ENCODE measurements at regions not wholly inside any gene's neighbourhood (a gene's known extent, or its start where the extent isn't known, plus 50 kb on each side); places are given as distances from the start of the nearest gene placed in this dataset.

- TF ChIP-seq TCF12 (IDR thresholded peaks at IDR 0.05; ENCODE audit: low read depth) (no peak), YY1 (IDR thresholded peaks at IDR 0.05; ENCODE audit: low read depth) (no peak), EGR1 (IDR thresholded peaks at IDR 0.05) (no peak), RAD21 (IDR thresholded peaks at IDR 0.05; ENCODE audit: low read depth) (no peak), REST (IDR thresholded peaks at IDR 0.05; ENCODE audit: low read depth) (no peak), EP300 (IDR thresholded peaks at IDR 0.05; ENCODE audit: borderline replicate concordance) (no peak), CREB1 (IDR thresholded peaks at IDR 0.05; ENCODE audit: low read depth) (no peak), TAF1 (IDR thresholded peaks at IDR 0.05; ENCODE audit: low read depth) (no peak), MAX (IDR thresholded peaks at IDR 0.05) (no peak), TEAD4 (IDR thresholded peaks at IDR 0.05) (no peak), USF1 (IDR thresholded peaks at IDR 0.05) (no peak), FOXM1 (IDR thresholded peaks at IDR 0.05; ENCODE audit: borderline replicate concordance, low read depth) (no peak), CEBPB (IDR thresholded peaks at IDR 0.05) (no peak), NFIC (IDR thresholded peaks at IDR 0.05) (no peak), ZBTB7A (IDR thresholded peaks at IDR 0.05; ENCODE audit: low read depth) (no peak)
Observed at GRCh38 chr3:147744967-147745366, 335.8 kb downstream of the ZIC1 start.

- TF ChIP-seq NFIC (IDR thresholded peaks at IDR 0.05): no peak
Observed at GRCh38 chr3:147755310-147755709, 346.1 kb downstream of the ZIC1 start.

GRCh38 chr3:147756476-147756875 is 347.3 kb downstream of the ZIC1 start:
- no peak for TF ChIP-seq TAF1 (IDR thresholded peaks at IDR 0.05; ENCODE audit: low read depth)
- no peak for TF ChIP-seq FOXM1 (IDR thresholded peaks at IDR 0.05; ENCODE audit: borderline replicate concordance, low read depth)
- no peak for TF ChIP-seq TCF12 (IDR thresholded peaks at IDR 0.05; ENCODE audit: low read depth)
- TF ChIP-seq YY1 (IDR thresholded peaks at IDR 0.05; ENCODE audit: low read depth): no peak
- no peak for TF ChIP-seq NFIC (IDR thresholded peaks at IDR 0.05)
- no peak for TF ChIP-seq ZBTB7A (IDR thresholded peaks at IDR 0.05; ENCODE audit: low read depth)
- no peak for TF ChIP-seq MAX (IDR thresholded peaks at IDR 0.05)
- no peak for TF ChIP-seq TEAD4 (IDR thresholded peaks at IDR 0.05)
- TF ChIP-seq RAD21 (IDR thresholded peaks at IDR 0.05; ENCODE audit: low read depth): no peak
- no peak for TF ChIP-seq CEBPB (IDR thresholded peaks at IDR 0.05)
- TF ChIP-seq EP300 (IDR thresholded peaks at IDR 0.05; ENCODE audit: borderline replicate concordance): no peak
- TF ChIP-seq USF1 (IDR thresholded peaks at IDR 0.05): no peak
- no peak for TF ChIP-seq CREB1 (IDR thresholded peaks at IDR 0.05; ENCODE audit: low read depth)
- TF ChIP-seq EGR1 (IDR thresholded peaks at IDR 0.05): no peak

GRCh38 chr3:147757866-147758265 is 348.7 kb downstream of the ZIC1 start:
- TF ChIP-seq RAD21 (IDR thresholded peaks at IDR 0.05; ENCODE audit: low read depth) (no peak), TAF1 (IDR thresholded peaks at IDR 0.05; ENCODE audit: low read depth) (no peak), MAX (IDR thresholded peaks at IDR 0.05) (no peak), FOXM1 (IDR thresholded peaks at IDR 0.05; ENCODE audit: borderline replicate concordance, low read depth) (no peak), TCF12 (IDR thresholded peaks at IDR 0.05; ENCODE audit: low read depth) (no peak), YY1 (IDR thresholded peaks at IDR 0.05; ENCODE audit: low read depth) (no peak), USF1 (IDR thresholded peaks at IDR 0.05) (no peak)

- TF ChIP-seq MAX (IDR thresholded peaks at IDR 0.05): no peak
- TF ChIP-seq EP300 (IDR thresholded peaks at IDR 0.05; ENCODE audit: borderline replicate concordance): no peak
- no peak for TF ChIP-seq ZBTB7A (IDR thresholded peaks at IDR 0.05; ENCODE audit: low read depth)
- TF ChIP-seq NFIC (IDR thresholded peaks at IDR 0.05): no peak
Observed at GRCh38 chr3:147758771-147759170, 349.6 kb downstream of the ZIC1 start.

GRCh38 chr3:147760085-147760484 is 350.9 kb downstream of the ZIC1 start:
- TF ChIP-seq EP300 (IDR thresholded peaks at IDR 0.05; ENCODE audit: borderline replicate concordance): no peak
- no peak for TF ChIP-seq USF1 (IDR thresholded peaks at IDR 0.05)
- TF ChIP-seq CEBPB (IDR thresholded peaks at IDR 0.05): no peak
- no peak for TF ChIP-seq YY1 (IDR thresholded peaks at IDR 0.05; ENCODE audit: low read depth)
- TF ChIP-seq FOXM1 (IDR thresholded peaks at IDR 0.05; ENCODE audit: borderline replicate concordance, low read depth): no peak
- TF ChIP-seq NFIC (IDR thresholded peaks at IDR 0.05): no peak
- no peak for TF ChIP-seq TAF1 (IDR thresholded peaks at IDR 0.05; ENCODE audit: low read depth)
- no peak for TF ChIP-seq TEAD4 (IDR thresholded peaks at IDR 0.05)
- no peak for TF ChIP-seq MAX (IDR thresholded peaks at IDR 0.05)
- TF ChIP-seq RAD21 (IDR thresholded peaks at IDR 0.05; ENCODE audit: low read depth): no peak
- TF ChIP-seq TCF12 (IDR thresholded peaks at IDR 0.05; ENCODE audit: low read depth): no peak
- no peak for TF ChIP-seq REST (IDR thresholded peaks at IDR 0.05; ENCODE audit: low read depth)
- TF ChIP-seq ZBTB7A (IDR thresholded peaks at IDR 0.05; ENCODE audit: low read depth): no peak
